Motor neuron (in vitro differentiated cells): ENCODE measurements at regions not wholly inside any gene's neighbourhood (a gene's known extent, or its start where the extent isn't known, plus 50 kb on each side); places are given as distances from the start of the nearest gene placed in this dataset.
"Not testable (repeated sequence)": the region's sequence is repeated elsewhere in the genome, so short reads cannot be mapped to it uniquely, and the experiment has no call there.

ENCODE experiments used
- ATAC-seq, 8 experiments: fragments of 200-7000 bp; cut with Tn5 transposase; replicated peaks in 6 of 8; 2 replicates each; pipeline ENCODE4 v1.8.0; 2021; ENCODE audit warnings: mild to moderate bottlenecking in 8 of 8, moderate library complexity in 8 of 8
- H3K27ac ChIP-seq, 2 donors: fragments of 250-450 bp; sonication (Bioruptor Pico); 2 replicates each; pipeline ENCODE4 v1.9.0; 2021; ENCODE audit warnings: antibody characterized with exemption in 2 of 2, mild to moderate bottlenecking in 2 of 2, moderate library complexity in 1 of 2
- H3K4me1 ChIP-seq, 2 donors: fragments of 250-450 bp; sonication (Bioruptor Pico); replicated peaks in 1 of 2; 2 replicates each; pipeline ENCODE4 v1.6.1; 2021; ENCODE audit warnings: antibody characterized with exemption in 2 of 2, mild to moderate bottlenecking in 2 of 2, moderate library complexity in 1 of 2
- H3K4me3 ChIP-seq, 5 donors: fragments of 250-450 bp; sonication (Bioruptor Pico); 2 replicates each; pipeline ENCODE4 v1.9.0; 2021; ENCODE audit warnings: antibody characterized with exemption in 5 of 5, mild to moderate bottlenecking in 5 of 5, moderate library complexity in 4 of 5
- WGBS, 10 experiments: fragments of 450-650 bp; shearing (Covaris generic); methylation state at CpG; one replicate each; pipeline ENCODE4 v1.0.0; 2022; 5-methylcytosine and 5-hydroxymethylcytosine counted together
- in situ Hi-C, 9 experiments: fragments of 400-800 bp; cut with MboI; loops; one replicate each; pipeline ENCODE4 v1.15.0; 2021; ENCODE audit warnings: low sequenced_read_pairs in 9 of 9, low pct_unique_long_range_greater_than_20kb in 2 of 9; ENCODE audit not compliant: unreplicated experiment in 9 of 9

- no peak overlapping the region for H3K4me3 ChIP-seq
- no peaks in the 10 kb centered on the region for H3K4me1 ChIP-seq
- in situ Hi-C loops = no loop called here
- peak in 2 of 8 experiments; percentile 41 to 67 for ATAC-seq
- 2 to 98% (median 86%) methylated on average over 3 to 9 of the region's 10 CpGs for WGBS, 10 experiments
- no peak overlapping the region for H3K27ac ChIP-seq
These were observed 575.8 kb downstream of the DACH1 start for GRCh38 chr13:71290963-71291841.

GRCh38 chr13:71289980-71290379 lies 577.0 kb downstream of the DACH1 start:
- ATAC-seq, H3K4me1 ChIP-seq, H3K27ac ChIP-seq, in situ Hi-C loops, H3K4me3 ChIP-seq: not testable (repeated sequence)
- 0 to 100% (median 60%) methylated on average over 1 to 3 of the region's 3 CpGs; no CpG with 5 or more reads in 5 of the 10 experiments for WGBS, 10 experiments

DNA sequence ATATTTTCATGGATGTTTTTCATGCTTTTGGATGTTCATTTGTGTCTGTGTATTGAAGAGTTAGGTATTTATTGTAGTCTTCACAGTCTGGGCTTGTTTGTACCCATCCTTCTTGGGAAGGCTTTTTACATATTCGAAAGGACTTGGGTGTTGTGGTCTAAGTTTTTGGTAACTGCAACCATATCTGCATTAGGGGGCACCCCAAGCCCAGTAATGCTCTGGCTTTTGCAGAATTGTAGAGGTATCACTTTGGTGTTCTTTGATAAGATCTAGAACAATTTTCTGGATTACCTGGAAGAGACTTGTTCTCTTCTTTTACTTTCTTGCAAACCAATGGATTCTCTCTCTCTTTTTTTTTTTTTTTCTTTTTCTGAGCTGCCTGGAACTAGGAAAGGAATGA lies 581.3 kb downstream of the DACH1 start:
- no peak overlapping the region for H3K27ac ChIP-seq
- H3K4me1 ChIP-seq = no peaks in the 10 kb centered on the region
- no peak for ATAC-seq
- in situ Hi-C loops = no loop called here
- WGBS, 10 experiments = 0 to 100% (median 80%) methylated on average over 1 of the region's 1 CpG; no CpG with 5 or more reads in 3 of the 10 experiments
- no peak overlapping the region for H3K4me3 ChIP-seq

GRCh38 chr13:71278512-71278911 lies 588.5 kb downstream of the DACH1 start:
- ATAC-seq = peak in 1 of 8 experiments; percentile 38
- Histone ChIP-seq H3K27ac (no peak overlapping the region), H3K4me1 (no peaks in the 10 kb centered on the region), H3K4me3 (no peak overlapping the region)
- 0 to 38% (median 20%) methylated on average over 1 to 2 of the region's 2 CpGs; no CpG with 5 or more reads in 2 of the 10 experiments for WGBS, 10 experiments
- in situ Hi-C loops = no loop called here

DNA sequence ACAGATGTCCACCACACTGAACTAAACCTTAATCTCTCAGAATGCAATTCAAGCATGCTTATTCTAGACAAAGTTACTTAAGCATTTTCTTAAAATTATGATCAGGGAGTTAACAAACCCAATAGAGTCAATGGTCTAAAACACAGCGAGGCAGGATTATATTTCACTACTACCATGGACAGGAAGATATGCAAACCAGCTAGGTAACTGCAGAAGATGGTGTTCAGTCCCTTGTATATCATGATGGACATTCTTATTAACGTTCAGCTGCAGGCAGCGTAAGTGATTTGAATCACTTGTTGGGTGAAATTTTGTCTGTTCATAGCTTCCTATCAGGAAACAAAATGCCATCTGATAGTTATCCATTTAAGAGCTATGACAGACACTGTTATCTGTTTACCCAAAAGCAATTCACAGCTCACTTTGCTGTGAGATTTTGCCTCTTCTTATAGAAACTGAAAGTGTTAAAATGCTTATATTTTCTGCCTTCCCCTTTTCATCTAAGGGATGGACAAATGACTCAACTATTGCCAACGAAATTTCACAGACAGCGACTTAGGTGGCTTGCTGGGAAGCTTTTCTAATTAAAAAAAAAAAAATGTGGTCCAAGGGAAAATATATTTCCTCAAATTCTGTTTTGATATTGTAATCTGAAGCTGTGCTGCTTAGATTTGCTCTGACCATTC lies 591.9 kb downstream of the DACH1 start:
- no peak overlapping the region for H3K4me3 ChIP-seq
- H3K27ac ChIP-seq = no peak overlapping the region
- H3K4me1 ChIP-seq = no peaks in the 10 kb centered on the region
- 4 to 97% (median 79%) methylated on average over 1 to 5 of the region's 5 CpGs for WGBS, 10 experiments
- in situ Hi-C loops = no loop called here
- no peak for ATAC-seq

- in situ Hi-C loops = no loop called here
- WGBS, 10 experiments = 0 to 100% (median 89%) methylated on average over 1 of the region's 1 CpG
- Histone ChIP-seq H3K4me1 (no peaks in the 10 kb centered on the region), H3K27ac (no peak overlapping the region), H3K4me3 (no peak overlapping the region)
- no peak for ATAC-seq
These were observed 605.7 kb downstream of the DACH1 start for GRCh38 chr13:71261256-71261655.

- Histone ChIP-seq H3K4me3 (no peak overlapping the region), H3K4me1 (no peaks in the 10 kb centered on the region), H3K27ac (no peak overlapping the region)
- ATAC-seq = no peak
- 0 to 100% (median 76%) methylated on average over 1 of the region's 1 CpG for WGBS, 10 experiments
- in situ Hi-C loops = no loop called here
These were observed 606.8 kb downstream of the DACH1 start for GRCh38 chr13:71260246-71260645.

- no peak overlapping the region for H3K27ac ChIP-seq
- no peak for ATAC-seq
- WGBS, 10 experiments = 0 to 100% (median 100%) methylated on average over 1 of the region's 1 CpG
- in situ Hi-C loops = no loop called here
- H3K4me1 ChIP-seq = peaks cover 0 to 12% of the 10 kb centered on the region in 2 donors
- no peak overlapping the region for H3K4me3 ChIP-seq
These were observed 611.4 kb downstream of the DACH1 start for GRCh38 chr13:71255633-71256032.

DNA sequence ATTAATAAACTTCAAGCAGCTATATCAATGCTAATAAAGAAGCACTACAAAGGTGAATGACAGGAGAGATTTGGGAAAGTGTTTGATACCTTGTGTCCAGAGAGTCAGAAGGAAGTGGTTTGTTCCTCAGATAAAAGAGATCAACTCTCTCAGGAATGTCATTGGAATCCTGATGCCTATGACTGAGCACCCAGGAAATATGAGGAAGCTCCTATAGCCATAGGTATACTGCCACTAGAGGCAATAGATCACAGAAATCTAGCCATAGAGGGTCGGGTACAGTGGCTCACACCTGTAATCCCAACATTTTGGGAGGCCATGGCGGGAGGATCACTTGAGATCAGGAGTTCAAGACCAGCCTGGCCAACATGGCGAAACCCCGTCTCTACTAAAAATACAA lies 612.6 kb downstream of the DACH1 start:
- ATAC-seq = no peak
- no peak overlapping the region for H3K4me3 ChIP-seq
- in situ Hi-C loops = no loop called here
- WGBS, 10 experiments = 0 to 100% (median 92%) methylated on average over 1 to 4 of the region's 4 CpGs; no CpG with 5 or more reads in 4 of the 10 experiments
- H3K27ac ChIP-seq = no peak overlapping the region
- H3K4me1 ChIP-seq = peaks cover 0 to 12% of the 10 kb centered on the region in 2 donors

DNA sequence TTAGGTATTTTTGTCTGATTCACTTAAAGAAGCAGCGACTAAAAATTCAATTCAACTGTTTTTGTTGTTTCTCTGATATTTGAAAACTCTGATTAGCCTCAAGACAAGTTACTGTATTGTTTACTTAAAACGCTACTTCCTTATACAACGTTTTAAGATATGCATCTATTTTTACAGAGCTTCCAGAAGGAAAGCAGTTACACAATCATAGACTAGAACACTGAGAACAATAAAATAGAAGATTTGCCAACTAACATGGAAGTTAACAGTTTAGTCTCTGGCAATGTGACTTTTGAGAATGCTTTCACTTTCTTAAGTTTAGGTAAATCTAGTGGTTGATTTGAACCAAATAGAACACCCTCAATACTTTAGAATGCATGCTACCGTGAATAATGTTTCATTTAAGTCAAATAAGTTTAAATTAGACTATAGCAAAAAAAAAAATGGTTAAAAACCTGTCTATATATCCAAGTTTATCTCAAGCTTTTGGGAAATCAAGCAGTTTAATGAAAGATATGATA lies 614.8 kb downstream of the DACH1 start:
- Histone ChIP-seq H3K27ac (no peak overlapping the region), H3K4me3 (no peak overlapping the region), H3K4me1 (peaks cover 0 to 12% of the 10 kb centered on the region in 2 donors)
- WGBS, 10 experiments = 0 to 93% (median 70%) methylated on average over 1 to 4 of the region's 4 CpGs
- in situ Hi-C loops = no loop called here
- peak in 1 of 8 experiments; percentile 58 for ATAC-seq

DNA sequence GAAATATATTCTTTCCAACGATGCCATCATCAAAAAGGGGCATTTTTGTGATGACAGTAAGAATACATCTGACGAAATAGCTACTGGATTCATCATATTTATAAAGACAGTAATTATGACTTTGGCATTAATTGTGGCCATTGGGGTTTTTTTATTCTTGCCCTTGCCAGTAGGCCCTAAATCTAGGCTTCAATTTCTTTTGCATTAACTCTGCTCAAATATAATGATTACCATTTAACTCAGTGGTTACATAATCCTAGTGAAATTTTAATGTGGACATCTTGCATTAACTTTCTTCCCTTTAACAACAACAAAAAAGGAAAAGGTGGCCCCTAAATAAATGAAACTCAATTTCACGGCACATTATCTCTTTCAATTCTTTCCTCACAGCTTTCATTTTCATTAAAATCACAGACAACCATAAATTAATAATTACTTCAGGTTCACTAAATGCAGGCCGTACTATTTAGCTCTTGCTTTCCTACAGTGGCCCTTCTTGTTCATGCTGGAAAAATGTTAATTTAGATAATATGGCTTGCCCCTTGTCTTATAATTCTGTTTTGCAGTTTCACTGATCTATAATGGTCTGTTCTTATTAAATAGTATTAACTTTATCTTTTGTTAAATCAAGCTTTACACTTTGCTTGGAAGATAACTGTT lies 615.6 kb downstream of the DACH1 start:
- in situ Hi-C loops = no loop called here
- 18 to 74% (median 43%) methylated on average over 1 to 4 of the region's 4 CpGs for WGBS, 10 experiments
- Histone ChIP-seq H3K4me1 (peaks cover 0 to 12% of the 10 kb centered on the region in 2 donors), H3K4me3 (no peak overlapping the region), H3K27ac (no peak overlapping the region)
- ATAC-seq = peak in 4 of 8 experiments; percentile 51 to 64 (median 58)

GRCh38 chr13:71249011-71249410 lies 618.0 kb downstream of the DACH1 start:
- H3K4me1 ChIP-seq = peaks cover 0 to 12% of the 10 kb centered on the region in 2 donors
- H3K4me3 ChIP-seq = no peak overlapping the region
- WGBS, 10 experiments = 0 to 86% (median 35%) methylated on average over 1 of the region's 1 CpG
- ATAC-seq = no peak
- in situ Hi-C loops = no loop called here
- no peak overlapping the region for H3K27ac ChIP-seq

DNA sequence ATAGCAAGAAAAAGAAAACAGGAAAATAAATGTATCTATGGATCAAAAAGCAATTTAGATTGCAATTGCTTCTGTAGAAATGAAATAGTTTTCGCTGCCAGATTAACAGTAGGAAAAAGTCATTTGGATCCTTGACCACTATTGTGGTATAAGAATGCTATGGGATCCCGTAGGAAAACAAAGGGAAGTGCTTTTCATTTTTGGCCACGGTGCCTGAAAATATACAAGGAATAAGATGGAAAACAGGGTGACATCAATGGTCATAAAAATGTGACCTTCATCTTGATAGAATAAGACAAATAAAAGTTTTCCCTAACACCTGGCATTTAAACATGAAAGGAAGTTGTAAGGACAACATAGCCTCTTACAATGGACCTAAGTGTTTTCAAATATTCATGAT lies 622.8 kb downstream of the DACH1 start:
- H3K4me1 ChIP-seq = peaks cover 3 to 5% of the 10 kb centered on the region in 2 donors
- no peak for ATAC-seq
- no peak overlapping the region for H3K4me3 ChIP-seq
- WGBS, 10 experiments = 13 to 100% (median 91%) methylated on average over 2 to 3 of the region's 3 CpGs
- in situ Hi-C loops = no loop called here
- H3K27ac ChIP-seq = no peak overlapping the region
